Hematopoietic multipotent progenitor cell treated with erythropoietin and hydrocortisone succinate and interleukin-3 and kit ligand, for 15 days (in vitro differentiated cells): ENCODE measurements at regions not wholly inside any gene's neighbourhood (a gene's known extent, or its start where the extent isn't known, plus 50 kb on each side); places are given as distances from the start of the nearest gene placed in this dataset.

Experiments used
- DNase-seq: peaks from one replicate; pipeline ENCODE4 v3.0.0-alpha.2; 2015; ENCODE audit warnings: low spot score

DNA sequence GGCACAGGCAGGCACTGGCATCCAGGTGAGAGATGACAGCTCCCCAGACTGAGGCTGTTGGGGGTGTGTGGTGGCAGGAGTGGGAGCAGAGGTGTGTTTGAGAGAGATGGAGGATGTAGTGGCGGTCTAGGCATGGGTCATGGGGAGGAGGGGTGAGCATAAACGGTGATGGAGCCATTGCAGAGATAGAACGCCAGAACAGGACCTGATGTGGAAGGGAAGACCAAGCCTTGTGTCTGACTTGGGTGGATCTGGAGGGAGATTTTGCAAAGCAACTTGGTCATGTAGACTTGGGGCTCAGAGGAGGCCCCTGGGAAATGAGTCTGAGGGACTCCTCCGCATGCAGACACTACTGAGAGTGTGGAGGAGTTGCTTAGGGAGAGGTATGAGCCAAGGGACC, 50.0 kb upstream of the CLDN5 start:
- DNase-seq: no peak

DNA sequence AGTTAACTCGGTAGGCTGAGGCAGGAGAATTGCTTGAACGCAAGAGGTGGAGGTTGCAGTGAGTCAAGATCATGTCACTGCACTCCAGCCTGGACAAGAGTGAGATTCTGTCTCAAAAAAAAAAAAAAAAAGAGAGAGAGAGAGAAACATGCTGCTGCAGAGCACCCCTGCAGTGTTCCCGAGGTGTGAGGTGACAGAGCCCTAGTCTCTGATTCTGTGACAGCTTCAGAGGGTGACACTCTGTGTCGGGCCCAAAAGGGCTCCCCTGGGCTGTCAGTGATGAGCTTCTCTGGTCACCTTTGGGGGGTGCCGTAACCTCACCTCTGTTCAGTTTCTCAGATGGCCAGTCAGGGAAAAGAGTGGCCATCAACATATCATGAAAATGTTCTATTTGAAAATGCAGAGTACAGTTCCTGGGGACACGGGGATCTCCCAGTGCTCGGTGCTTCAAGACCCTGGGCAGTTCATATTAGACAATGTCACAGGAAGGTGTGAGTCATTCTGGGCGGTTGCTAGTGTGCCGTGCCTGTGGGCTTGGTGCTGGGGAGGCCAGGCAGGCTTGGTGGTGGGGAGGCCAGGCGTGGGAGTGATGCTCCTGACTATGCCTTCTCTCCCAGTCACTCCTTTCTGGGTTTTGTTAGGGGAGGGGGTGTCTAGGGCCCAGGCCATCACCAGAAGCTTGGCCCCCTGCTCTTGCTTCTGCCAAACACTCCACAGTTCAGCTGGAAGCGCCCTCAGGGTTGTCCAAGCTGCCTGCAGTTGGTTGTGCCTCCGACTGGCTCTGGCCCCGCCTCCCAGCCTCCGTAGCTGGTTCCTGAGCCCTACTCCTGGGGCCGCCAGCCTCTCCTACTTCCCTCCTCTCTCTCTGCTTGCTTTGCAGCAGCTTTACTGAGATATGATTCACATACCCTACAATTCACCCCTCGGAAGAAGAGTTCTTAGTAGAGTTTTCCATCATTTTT, 52.5 kb upstream of the CLDN5 start:
- DNase-seq: no peak

DNA sequence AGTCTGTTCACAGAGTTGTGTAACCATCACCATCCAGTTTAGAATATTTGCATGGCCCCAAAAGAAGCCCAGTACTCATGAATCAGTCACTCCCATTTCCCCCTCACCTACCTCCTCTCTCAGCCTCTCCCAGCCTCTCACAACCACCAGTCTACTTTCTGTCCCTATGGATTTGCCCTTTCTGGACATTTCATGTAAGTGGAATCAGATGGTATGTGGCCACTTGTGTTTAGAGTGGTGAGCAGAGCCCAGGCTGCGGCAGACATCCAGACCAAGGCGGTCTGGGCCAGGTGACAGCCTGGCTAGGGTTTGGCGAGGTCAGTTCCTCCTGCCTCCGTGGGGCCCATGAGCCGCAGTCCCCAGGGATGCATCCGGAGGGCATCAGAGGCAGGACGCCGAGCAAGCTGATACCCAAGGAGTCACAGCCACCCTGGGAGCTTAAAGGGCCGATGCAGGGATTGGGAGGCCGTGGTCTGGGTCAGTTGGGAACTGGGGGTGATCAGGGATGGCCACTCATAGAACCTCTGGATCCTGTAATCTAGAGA, 53.3 kb upstream of the CLDN5 start:
- DNase-seq: no peak

DNA sequence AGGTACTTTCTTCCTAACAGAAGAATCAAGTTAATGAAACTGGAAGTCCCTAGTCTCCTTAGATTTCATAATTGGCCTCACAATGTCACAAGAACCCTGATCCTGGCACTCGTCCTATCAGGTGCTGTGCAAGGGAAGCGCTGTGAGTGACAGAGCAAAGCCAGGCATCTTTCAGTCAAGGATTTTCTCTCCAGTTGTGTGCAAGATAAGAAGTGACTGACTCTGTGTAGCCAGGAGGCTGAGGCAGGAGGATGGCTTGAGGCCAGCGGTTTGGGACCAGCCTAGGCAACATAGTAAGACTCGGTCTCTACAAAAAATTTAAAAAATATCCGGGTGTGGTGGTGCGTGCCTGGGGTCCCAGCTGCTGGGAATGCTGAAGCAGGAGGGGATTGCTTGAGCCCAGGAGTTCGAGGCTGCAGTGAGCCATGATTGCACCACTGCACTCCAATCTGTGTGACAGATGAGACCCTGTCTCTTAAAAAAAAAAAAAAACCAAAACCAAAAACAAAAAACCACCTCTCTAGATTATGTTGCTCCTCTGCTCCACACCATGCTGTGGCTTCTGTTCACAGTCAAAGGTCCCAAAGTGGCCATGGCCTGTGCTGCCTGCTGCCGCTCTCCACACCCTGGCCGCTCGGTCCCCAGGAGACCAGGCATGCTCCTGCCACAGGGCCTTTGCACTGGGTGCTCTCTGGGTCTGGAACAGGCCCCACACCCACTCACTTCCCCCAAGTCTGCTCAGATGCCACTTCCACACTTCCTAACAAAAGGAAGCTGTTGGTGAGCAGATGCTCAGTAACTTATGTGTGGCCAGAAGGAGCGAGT, 54.2 kb upstream of the CLDN5 start:
- DNase-seq: peak; percentile 5

DNA sequence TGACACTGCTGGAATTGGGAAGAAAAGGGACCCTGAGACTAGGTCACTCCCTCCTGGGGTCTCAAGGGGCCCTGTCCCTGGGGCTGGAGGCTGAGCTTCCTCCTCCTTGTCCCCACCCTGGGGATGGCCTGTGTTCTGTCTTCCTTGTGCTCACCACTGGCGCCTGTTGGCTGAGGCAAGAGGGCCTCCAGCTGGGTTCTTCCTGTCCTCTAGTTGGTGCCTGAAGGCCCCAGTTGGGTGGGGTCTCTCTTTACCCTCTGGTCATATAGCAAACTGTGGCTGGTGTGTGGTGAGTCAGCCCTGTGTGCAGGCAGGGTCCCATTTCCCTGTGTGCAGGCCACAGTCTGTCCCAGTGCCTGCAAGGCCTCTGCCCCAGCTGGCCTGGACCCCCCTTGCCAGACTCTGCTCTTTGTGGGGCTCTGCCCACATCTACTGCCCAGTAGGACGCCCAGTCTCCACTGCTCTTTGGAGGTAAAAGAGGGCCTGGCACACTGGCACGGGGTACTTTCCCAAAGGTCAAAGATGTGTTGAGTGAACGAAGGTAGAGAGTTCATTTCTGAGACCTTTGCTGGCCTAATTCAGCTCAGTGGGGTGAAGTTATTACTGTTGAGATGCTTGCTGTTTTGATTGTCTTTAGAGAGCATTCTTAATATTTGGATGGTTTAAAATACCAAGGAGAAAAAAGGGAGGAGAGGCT, 55.1 kb upstream of the CLDN5 start:
- DNase-seq: no peak

DNA sequence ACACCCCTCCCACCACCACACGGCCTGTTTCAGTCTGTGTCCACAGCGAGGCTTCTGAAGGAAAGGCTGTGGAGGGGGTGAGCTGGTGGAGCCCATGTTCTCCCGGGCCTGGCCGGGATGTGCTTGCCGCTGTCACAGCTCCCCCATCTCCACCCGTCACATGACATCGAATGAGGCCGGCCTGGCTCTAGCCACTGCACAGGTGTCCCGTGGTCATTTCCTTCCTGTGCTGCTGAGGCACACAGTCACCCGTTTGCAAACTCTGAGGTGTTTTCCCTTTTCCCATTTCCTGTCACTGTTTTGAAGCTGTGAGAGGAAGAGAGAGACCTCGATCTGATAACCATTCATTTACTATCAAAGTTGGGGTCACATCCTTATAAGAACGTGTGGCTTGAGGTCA, 55.7 kb upstream of the CLDN5 start:
- no peak for DNase-seq

DNA sequence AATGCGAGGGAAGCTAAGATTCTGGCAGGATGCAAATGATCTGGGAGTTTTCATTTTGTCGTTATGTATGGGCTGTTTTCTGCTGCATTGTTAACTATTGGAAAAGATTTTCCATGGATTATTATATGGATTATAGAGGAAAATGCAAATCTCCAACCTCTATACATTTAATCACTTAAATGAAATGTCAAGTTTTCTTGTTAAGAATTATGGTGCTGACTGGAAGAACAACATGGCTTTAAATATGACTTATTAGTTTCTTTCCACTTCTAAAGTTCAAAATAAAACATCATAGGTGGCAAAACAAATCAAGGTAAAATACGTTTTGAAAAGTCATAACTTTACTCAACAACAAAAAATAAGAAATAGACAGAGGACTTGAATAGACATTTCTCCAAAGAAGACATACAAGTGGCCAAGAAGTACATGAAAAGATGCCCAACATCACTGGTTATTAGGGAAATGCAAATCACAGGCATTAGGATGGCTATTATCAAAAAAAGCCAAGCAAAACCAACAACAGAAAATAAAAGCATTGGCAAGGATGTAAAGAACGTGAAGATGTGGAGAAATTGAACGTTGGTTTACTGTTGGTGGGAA, 56.2 kb upstream of the CLDN5 start:
- no peak for DNase-seq

DNA sequence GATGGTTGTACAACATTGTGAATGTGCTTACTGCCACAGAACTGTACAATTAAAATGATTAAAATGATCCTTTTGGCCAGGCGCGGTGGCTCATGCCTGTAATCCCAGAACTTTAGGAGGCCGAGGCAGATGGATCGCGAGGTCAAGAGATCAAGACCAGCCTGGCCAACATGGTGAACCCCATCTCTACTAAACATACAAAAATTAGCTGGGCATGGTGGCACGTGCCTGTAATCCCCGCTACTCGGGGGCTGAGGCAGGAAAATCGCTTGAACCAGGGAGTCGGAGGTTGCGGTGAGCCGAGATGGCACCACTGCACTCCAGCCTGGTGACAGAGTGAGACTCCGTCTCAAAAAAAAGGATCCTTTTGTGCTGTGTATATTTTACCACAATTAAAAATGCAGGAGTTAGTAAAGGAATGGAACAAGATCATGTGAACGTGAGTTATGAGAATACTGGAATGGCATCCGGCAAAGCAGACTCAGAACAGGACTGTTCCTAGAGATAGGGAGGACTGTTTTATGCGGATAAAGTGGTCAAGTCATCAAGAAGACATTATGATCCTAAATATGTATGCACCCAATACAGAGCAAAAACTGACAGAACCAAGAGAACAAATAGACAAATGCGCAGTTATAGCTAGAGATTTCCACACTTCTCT, 58.0 kb upstream of the CLDN5 start:
- no peak for DNase-seq

DNA sequence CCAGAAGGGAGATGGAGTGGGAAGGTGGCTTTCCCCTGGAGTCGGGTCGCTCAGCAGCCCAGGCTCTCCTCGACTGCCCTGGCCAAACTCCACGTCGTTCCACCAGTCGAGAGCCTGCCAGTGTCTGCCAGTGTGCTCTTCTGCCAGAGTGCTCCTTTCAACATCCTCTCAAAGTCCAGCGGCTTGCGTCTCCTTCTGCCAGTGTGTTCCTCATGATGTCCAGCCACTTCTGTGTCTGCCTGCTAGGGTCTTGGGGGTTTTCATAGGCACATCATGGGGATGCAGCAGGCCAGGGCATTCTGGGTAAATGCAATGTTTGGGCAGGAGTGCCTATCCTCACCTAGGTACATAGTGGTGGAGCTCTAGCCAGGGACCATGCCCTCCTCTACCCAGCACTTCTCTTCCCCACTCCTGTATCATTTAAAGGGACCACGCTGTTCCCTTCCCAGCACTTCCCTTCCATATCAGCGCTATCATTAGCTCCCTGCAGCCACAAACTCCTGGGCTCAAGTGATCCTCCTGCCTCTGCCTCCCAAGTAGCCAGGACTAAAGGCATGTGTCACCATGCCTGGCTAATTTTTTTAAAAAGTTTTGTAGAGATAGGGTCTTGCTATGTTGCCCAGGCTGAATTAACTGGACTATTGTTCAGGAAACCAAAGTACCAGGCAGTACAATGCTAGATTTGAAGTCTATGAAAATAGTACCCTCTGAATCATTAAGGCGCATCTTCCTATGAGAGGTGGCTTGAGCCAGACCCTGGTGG, 62.9 kb upstream of the CLDN5 start:
- DNase-seq: no peak

DNA sequence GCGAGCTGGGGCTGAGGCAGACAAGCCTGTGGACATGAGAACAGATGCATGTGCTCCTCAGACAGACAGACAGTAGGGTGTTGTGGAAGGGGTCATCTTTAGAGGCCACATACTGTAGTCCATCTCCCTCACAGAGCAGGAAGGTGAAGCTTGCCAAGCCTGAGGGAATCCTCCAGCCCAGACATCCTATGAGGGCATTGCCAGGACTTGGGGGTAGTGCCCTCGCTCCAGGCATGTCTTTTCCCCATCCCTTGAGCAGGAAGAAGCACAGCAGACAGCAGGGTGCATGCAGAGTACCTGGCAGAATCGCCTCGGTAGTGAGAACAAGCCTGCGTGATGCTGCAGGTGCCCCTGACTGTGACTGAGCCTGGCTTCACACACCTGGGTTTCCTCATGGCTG, 66.5 kb upstream of the CLDN5 start:
- no peak for DNase-seq

DNA sequence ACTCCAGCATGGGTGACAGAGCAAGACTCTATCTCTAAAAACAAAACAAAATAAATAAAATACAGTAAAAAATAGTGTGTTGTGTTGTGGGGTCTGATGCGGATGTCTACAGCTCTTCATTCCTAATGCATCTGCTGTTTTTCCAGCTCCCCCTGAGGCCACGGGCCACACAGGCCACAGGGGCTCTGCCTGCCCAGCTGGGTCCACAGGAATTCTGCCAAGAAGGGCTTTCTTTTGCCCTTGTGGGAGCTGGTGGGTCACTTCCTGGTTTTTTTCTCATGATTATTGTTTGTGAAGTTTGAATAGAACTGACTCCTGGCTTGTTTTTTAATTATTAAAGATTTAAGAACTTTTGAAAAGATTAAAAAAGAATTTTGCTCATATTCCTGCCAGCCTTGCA, 67.4 kb upstream of the CLDN5 start:
- no peak for DNase-seq

DNA sequence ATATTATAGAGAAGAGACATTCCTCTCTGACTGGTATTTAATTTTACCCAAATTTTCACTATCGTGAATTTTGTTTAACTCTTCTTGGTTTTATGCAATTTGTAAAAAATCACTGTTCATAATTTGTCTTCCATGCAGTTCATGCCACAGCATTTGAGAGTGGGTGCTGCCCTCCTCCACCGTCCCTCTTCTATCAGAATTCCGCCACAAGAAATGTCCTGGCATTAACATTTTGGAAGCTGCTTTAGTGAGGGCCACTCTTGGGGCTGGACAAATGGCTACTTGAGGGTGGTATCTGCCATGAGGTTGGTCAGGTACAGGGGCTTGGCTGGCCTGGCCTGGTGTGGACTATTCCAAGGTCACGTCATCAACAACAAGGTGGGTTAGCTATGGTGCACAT, 68.3 kb upstream of the CLDN5 start:
- no peak for DNase-seq

DNA sequence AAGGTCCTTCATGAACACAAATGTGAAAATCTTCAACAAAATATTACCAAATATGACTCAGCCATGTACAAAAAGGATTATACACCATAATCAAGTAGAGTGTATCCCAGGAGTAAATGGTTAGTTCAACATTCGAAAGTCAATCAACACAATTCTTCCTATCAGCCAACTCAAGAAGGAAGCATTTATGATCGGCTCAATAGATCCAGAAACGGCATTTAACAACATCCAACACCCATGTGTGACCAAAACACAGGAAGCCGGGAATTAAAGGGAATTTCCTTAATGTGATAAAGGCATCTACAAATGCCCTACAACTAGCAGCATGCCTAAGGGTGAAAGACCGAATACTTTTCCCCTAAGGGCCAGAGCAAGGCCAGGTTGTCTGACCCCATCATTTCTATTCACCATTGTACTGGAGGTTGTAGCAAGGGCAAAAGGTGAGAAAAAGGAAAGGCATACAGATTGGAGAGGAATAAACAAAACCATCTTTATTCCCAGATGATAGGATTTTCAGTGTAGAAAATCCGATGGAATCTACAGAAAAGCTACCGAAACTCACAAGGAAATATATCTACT, 69.9 kb upstream of the CLDN5 start:
- DNase-seq: no peak

DNA sequence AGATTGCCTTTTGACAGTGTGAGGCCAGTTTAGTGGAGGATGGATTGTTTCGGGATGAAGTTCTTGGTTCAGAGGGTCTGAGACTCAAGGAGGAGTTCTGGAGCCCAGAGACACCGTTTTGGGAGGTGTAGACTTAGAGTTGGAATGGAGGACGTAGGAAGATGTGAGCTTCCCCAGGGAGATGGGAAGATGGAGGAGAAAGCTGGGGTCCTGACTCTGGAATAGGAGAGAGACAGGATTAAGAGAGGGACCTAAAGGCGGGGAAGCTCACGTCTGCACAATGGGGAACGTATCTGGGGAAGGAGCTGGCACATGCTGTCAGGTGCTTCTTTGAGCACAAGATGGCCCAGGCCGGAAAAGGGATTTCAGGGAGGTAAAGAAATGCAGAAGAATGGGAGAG, 71.3 kb upstream of the CLDN5 start:
- no peak for DNase-seq

DNA sequence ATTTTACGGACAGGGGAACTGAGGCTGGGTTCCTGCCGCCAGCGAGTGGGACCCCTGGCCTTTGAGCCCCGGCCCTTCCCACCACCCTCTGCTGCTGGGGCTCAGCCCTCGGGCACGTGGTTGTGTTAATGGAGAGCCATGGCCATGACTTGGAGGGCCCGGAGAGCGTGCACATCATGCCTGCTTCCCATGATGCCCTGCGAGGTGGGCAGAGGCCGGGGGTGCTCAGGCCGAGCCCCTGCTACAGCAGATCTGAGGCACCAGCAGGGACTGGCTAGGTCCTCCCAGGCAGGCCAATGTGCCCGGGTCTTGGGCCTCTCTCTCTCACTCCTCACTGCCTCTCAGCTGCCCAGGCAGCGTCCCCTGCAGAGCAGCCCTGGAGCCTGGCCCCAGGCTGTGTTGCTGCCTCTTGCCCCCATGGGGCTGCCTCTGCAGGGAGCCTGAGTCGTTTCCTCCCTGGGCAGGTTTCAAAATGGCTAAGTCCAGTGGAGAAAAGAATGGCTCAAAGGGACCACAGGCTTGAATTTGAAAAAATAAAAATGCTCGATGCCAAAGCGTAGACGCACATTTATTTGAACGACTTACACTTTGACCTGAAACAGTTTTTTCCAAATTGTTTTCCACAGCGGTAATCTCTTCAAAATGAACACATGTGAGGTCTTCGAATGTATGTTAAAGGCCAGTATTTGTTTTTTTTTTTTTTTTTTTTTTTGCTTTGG, 72.6 kb upstream of the CLDN5 start:
- DNase-seq: no peak

DNA sequence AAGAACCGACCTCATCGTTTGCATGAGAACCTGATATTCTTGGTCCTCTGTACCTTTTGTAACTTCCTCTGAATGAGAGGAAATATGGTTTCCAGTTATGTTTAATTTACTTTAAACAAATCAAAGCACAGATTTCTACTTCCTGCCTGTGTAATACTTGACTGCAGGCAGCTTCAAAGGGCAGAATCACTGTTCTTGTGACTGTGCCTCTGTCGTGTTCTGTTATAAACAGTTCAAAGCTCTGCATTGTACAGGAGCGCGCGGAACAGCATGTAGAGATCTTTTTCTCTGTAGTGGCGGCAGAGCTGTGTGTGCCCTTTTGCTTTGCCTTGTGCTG, 73.2 kb upstream of the CLDN5 start:
- DNase-seq: no peak

DNA sequence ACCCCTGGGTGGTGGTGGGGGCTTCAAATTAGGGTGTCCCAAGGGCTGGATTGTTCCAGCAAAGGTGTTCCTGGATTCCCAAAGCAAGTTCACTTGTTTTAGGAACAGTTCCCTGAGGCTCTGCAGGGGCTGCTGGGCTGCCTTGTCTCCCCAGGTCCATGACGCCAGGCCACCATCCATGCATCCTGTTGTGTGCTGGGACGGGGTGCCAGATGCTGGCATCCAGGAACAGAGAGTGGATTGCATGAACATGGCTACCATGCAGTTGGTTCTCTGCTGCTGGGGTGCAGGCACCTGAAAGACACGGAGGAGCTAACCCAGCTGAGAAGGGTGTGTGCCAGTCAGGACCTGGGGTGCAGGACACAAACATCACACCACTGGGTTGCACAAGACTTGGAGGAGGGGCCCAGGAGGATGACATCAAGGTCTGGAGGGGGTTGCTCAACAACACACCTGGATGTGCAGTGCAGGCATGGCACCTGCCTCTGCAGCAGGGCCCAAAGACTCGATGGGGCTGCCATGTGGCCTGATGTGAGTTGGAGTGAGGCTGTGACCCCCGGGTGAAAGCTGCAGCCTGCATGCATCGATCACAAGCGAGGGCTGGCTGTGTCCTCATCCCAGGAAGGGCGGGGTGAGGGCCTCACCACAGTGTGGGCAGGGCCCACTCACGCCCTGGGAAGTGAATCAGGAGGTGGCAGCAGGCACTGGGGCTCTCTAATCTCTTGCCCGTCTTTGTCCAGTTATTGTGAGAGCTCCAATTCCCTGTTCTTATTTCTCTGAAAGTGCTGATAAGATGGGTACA, 74.0 kb upstream of the CLDN5 start:
- DNase-seq: no peak

DNA sequence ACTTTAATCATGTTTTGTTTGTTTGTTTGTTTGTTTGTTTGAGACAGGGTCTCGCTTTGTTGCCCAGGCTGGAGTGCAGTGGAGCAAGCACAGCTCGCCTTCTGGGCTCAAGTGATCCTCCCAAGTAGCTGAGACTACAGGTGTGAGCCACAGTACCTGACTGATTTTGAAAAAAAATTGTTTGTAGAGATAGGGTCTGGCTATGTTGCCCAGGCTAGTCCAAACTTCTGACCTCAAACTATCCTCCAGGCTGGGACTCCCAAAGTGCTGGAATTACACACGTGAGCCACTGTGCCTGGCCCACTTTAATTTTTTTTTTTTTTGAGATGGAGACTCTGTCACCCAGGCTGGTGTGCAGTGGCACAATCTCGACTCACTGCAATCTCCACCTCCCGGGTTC, 74.8 kb upstream of the CLDN5 start:
- no peak for DNase-seq
